Omental fat pad (tissue), 3 donors: ENCODE measurements at regions not wholly inside any gene's neighbourhood (a gene's known extent, or its start where the extent isn't known, plus 50 kb on each side); places are given as distances from the start of the nearest gene placed in this dataset.

Source experiments
- ATAC-seq: fragments of 150-250 bp; one replicate; pipeline ENCODE4 v1.9.1; 2016; ENCODE audit warnings: mild to moderate bottlenecking, moderate library complexity; ENCODE audit not compliant: low FRiP score
- DNase-seq: peaks from one replicate; pipeline ENCODE4 v3.0.0-alpha.2; 2019; ENCODE audit warnings: low spot score
- TF ChIP-seq, protein P1 (sequence below), 3 donors: fragments of 450-650 bp; IDR thresholded peaks; one replicate each; pipeline ENCODE4 v1.5.1; 2016 to 2017; ENCODE audit warnings: antibody characterized with exemption in 3 of 3, mild to moderate bottlenecking in 3 of 3, moderate library complexity in 2 of 3

DNA sequence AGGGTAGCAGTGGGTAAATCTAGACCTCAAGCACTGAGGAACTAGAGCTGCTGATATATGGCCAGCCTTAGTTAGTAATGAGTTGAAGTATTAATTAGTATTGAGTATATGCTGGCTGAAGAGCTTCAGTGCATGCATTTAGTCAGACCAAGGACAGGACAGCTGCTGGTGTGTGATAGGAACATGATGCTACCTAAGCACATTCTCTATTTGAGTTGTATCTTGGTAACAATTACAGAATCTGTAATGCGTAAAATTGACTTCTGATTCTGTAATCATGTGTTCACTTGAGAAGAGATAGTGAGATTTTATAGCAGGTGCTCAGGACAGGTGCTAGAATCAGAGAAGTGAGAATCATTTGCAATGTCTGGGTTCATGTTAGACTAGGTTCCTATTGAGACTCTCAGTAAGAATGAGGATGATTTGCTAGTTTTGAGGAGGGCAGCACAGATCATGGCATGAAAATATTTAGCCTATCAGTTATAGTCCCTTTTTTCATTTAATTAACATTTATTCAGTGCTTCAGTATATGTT lies 369.4 kb upstream of the HS3ST5 start:
- ATAC-seq: no peak
- DNase-seq: no peak
- TF ChIP-seq, protein P1, sequence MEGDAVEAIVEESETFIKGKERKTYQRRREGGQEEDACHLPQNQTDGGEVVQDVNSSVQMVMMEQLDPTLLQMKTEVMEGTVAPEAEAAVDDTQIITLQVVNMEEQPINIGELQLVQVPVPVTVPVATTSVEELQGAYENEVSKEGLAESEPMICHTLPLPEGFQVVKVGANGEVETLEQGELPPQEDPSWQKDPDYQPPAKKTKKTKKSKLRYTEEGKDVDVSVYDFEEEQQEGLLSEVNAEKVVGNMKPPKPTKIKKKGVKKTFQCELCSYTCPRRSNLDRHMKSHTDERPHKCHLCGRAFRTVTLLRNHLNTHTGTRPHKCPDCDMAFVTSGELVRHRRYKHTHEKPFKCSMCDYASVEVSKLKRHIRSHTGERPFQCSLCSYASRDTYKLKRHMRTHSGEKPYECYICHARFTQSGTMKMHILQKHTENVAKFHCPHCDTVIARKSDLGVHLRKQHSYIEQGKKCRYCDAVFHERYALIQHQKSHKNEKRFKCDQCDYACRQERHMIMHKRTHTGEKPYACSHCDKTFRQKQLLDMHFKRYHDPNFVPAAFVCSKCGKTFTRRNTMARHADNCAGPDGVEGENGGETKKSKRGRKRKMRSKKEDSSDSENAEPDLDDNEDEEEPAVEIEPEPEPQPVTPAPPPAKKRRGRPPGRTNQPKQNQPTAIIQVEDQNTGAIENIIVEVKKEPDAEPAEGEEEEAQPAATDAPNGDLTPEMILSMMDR (IDR thresholded peaks at IDR 0.05): no peak

DNA sequence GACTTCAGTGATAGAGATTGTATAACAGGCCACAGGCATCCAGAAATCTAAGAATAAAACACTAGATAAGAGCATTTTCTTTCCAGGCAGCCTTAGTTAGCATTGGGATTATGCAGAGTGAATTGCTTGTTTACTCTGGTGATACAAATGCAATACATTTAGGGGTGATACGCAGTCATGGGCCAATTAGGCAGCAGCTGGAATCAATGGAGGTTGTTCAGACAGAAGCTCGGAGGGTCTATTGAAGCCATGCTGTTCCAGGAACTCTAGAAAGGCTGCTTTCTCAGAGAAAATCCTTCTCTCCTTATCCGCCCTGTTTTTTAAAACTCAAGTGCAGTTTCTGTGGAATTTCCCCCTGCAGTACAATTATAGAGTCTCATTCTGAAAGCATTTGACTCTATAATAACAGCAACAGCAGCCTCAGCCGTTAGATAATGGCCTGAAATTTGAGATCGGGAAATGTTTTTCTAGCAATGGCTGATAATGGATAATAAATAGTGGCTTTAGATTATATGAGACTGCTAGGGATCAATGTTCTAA lies 364.3 kb upstream of the HS3ST5 start:
- ATAC-seq: no peak
- DNase-seq: no peak
- TF ChIP-seq, protein P1 (IDR thresholded peaks at IDR 0.05): no peak

DNA sequence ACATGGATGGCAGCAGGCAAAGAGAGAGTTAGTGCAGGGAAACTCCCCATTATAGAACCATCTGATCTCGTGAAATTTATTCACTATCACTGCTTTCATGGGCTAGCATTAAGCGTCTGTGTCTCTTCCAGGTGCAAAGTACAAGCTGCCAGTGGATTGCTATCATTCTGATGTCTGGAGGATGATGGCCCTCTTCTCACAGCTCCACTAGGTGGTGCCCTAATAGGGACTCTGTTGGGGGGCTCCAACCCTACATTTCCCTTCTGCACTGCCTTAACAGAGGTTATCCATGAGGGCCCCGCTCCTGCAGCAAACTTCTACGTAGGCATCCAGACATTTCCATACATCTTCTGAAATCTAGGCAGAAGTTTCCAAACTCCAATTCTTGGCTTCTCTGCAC lies 347.8 kb upstream of the HS3ST5 start:
- DNase-seq: no peak
- ATAC-seq: no peak
- TF ChIP-seq, protein P1 (IDR thresholded peaks at IDR 0.05): no peak

DNA sequence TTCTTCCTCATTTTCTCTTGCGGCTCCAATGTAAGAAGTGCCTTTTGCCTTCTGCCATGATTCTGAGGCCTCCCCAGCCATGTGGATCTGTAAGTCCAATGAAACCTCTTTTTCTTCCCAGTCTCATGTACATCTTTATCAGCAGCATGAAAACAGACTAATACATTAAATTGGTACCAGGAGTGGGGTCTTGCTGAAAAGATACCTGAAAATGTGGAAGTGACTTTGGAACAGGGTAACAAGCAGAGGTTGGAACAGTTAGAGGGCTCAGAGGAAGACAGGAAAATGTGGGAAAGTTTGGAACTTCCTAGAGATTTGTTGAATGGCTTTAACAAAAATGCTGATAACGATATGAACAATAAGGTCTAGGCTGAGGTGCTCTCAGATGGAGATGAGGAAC lies 316.7 kb upstream of the HS3ST5 start:
- no peak for DNase-seq
- TF ChIP-seq, protein P1 (IDR thresholded peaks at IDR 0.05): no peak
- ATAC-seq: no peak

DNA sequence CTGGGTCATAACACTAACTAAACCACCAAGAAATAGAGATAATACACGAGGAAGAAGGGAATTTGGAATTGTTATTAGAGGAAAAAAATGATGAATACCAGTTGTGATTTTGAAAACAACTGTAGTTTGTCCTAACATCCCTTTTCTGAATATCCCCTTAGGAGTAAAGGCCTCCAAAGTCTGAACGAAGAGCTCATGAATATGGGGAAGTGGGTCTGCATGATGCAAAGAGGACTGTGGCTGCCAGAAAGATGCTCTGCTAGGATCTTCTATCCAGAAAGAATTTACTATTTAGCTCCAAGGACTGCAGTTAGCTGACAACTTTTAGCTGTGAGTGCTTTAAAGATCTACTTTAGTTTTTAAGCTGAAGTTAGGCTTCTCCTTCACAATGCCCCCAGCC lies 308.8 kb upstream of the HS3ST5 start:
- DNase-seq: no peak
- TF ChIP-seq, protein P1 (IDR thresholded peaks at IDR 0.05): no peak
- no peak for ATAC-seq

DNA sequence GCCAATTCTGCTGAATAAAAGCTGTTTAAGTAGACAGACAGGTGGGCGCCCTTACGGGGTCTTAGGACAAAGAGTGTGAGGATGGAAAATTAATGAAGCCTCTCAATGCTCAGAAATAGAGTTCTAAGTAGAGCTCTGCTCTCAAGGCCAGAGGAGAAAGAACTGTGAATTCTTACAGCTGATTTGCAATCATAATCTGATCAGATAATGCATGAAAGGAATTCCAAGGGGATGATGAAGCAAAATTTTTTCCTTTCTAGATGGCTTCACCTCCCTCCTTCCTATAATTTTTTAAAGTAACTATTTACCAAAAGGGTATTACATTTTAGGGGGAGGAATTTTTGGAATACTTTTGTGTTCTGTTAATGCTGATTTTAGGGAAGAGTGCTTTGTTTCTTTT lies 308.1 kb upstream of the HS3ST5 start:
- TF ChIP-seq, protein P1 (IDR thresholded peaks at IDR 0.05): no peak
- ATAC-seq: no peak
- DNase-seq: no peak

DNA sequence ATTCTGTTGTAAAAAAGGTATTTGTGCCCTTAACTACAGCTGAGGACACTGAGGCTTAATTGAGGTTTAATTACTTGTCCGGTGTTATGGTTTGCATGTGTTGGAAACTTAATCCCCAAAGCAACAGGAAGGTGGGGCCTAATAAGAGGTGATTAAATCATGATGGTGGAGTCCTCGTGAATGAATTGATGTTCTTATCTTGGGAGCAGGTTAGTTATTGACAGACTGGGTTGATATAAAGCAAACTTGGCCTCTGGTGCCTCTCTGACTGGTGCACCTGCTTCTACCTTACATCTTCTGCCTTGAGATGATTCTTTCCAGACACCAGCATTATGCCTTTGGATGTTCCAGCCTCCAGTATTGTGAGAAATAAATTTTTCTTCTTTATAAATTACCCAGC lies 306.5 kb upstream of the HS3ST5 start:
- TF ChIP-seq, protein P1 (IDR thresholded peaks at IDR 0.05): no peak
- DNase-seq: no peak
- no peak for ATAC-seq
